ENCODE measurements at regions not wholly inside any gene's neighbourhood (a gene's known extent, or its start where the extent isn't known, plus 50 kb on each side); places are given as distances from the start of the nearest gene placed in this dataset.

- no peak overlapping the region for H3K4me3 ChIP-seq (ENCODE audit: low read length in 2 of 2)
- no peak overlapping the region for H3K27ac ChIP-seq (ENCODE audit: low read depth in 2 of 2, low read length in 2 of 2)
- H3K9me3 ChIP-seq (ENCODE audit: control insufficient read depth in 2 of 2, low read length in 2 of 2): no peaks in the 10 kb centered on the region
- no peaks in the 10 kb centered on the region for H3K27me3 ChIP-seq (ENCODE audit: control insufficient read depth in 2 of 2, insufficient read depth in 2 of 2, low read length in 2 of 2)
- no peak overlapping the region for H3K9ac ChIP-seq (ENCODE audit: low read depth in 1 of 2, low read length in 2 of 2)
- no peaks in the 10 kb centered on the region for H3K4me1 ChIP-seq (ENCODE audit: control insufficient read depth in 2 of 2, insufficient read depth in 2 of 2, low read length in 2 of 2)
- no peaks in the 10 kb centered on the region for H3K36me3 ChIP-seq (ENCODE audit: control insufficient read depth in 2 of 2, insufficient read depth in 2 of 2, low read length in 2 of 2)
Observed at GRCh38 chr11:42265072-42265471, 805.6 kb upstream of the LRRC4C start.

GRCh38 chr11:42271306-42271705 is 811.9 kb upstream of the LRRC4C start:
- no peak overlapping the region for H3K4me3 ChIP-seq (ENCODE audit: low read length in 2 of 2)
- H3K27me3 ChIP-seq (ENCODE audit: control insufficient read depth in 2 of 2, insufficient read depth in 2 of 2, low read length in 2 of 2): no peaks in the 10 kb centered on the region
- no peak overlapping the region for H3K27ac ChIP-seq (ENCODE audit: low read depth in 2 of 2, low read length in 2 of 2)
- H3K9me3 ChIP-seq (ENCODE audit: control insufficient read depth in 2 of 2, low read length in 2 of 2): no peaks in the 10 kb centered on the region
- no peaks in the 10 kb centered on the region for H3K36me3 ChIP-seq (ENCODE audit: control insufficient read depth in 2 of 2, insufficient read depth in 2 of 2, low read length in 2 of 2)
- no peak overlapping the region for H3K9ac ChIP-seq (ENCODE audit: low read depth in 1 of 2, low read length in 2 of 2)
- no peaks in the 10 kb centered on the region for H3K4me1 ChIP-seq (ENCODE audit: control insufficient read depth in 2 of 2, insufficient read depth in 2 of 2, low read length in 2 of 2)

GRCh38 chr11:42273977-42274376 is 814.5 kb upstream of the LRRC4C start:
- H3K9me3 ChIP-seq (ENCODE audit: control insufficient read depth in 2 of 2, low read length in 2 of 2): no peaks in the 10 kb centered on the region
- H3K4me1 ChIP-seq (ENCODE audit: control insufficient read depth in 2 of 2, insufficient read depth in 2 of 2, low read length in 2 of 2): no peaks in the 10 kb centered on the region
- no peak overlapping the region for H3K27ac ChIP-seq (ENCODE audit: low read depth in 2 of 2, low read length in 2 of 2)
- no peak overlapping the region for H3K9ac ChIP-seq (ENCODE audit: low read depth in 1 of 2, low read length in 2 of 2)
- H3K27me3 ChIP-seq (ENCODE audit: control insufficient read depth in 2 of 2, insufficient read depth in 2 of 2, low read length in 2 of 2): no peaks in the 10 kb centered on the region
- H3K36me3 ChIP-seq (ENCODE audit: control insufficient read depth in 2 of 2, insufficient read depth in 2 of 2, low read length in 2 of 2): no peaks in the 10 kb centered on the region
- no peak overlapping the region for H3K4me3 ChIP-seq (ENCODE audit: low read length in 2 of 2)

- Histone ChIP-seq H3K36me3 (ENCODE audit: control insufficient read depth in 2 of 2, insufficient read depth in 2 of 2, low read length in 2 of 2) (no peaks in the 10 kb centered on the region), H3K9ac (ENCODE audit: low read depth in 1 of 2, low read length in 2 of 2) (no peak overlapping the region), H3K4me3 (ENCODE audit: low read length in 2 of 2) (no peak overlapping the region), H3K4me1 (ENCODE audit: control insufficient read depth in 2 of 2, insufficient read depth in 2 of 2, low read length in 2 of 2) (no peaks in the 10 kb centered on the region), H3K9me3 (ENCODE audit: control insufficient read depth in 2 of 2, low read length in 2 of 2) (no peaks in the 10 kb centered on the region), H3K27ac (ENCODE audit: low read depth in 2 of 2, low read length in 2 of 2) (no peak overlapping the region), H3K27me3 (ENCODE audit: control insufficient read depth in 2 of 2, insufficient read depth in 2 of 2, low read length in 2 of 2) (no peaks in the 10 kb centered on the region)
Observed at GRCh38 chr11:42296910-42297309, 837.5 kb upstream of the LRRC4C start.

- Histone ChIP-seq H3K9me3 (ENCODE audit: control insufficient read depth in 2 of 2, low read length in 2 of 2) (no peaks in the 10 kb centered on the region), H3K9ac (ENCODE audit: low read depth in 1 of 2, low read length in 2 of 2) (no peak overlapping the region), H3K27me3 (ENCODE audit: control insufficient read depth in 2 of 2, insufficient read depth in 2 of 2, low read length in 2 of 2) (no peaks in the 10 kb centered on the region), H3K36me3 (ENCODE audit: control insufficient read depth in 2 of 2, insufficient read depth in 2 of 2, low read length in 2 of 2) (no peaks in the 10 kb centered on the region), H3K27ac (ENCODE audit: low read depth in 2 of 2, low read length in 2 of 2) (no peak overlapping the region), H3K4me1 (ENCODE audit: control insufficient read depth in 2 of 2, insufficient read depth in 2 of 2, low read length in 2 of 2) (no peaks in the 10 kb centered on the region), H3K4me3 (ENCODE audit: low read length in 2 of 2) (no peak overlapping the region)
Observed at GRCh38 chr11:42299780-42300179, 840.3 kb upstream of the LRRC4C start.

GRCh38 chr11:42301777-42302176 is 842.3 kb upstream of the LRRC4C start:
- no peak overlapping the region for H3K27ac ChIP-seq (ENCODE audit: low read depth in 2 of 2, low read length in 2 of 2)
- H3K27me3 ChIP-seq (ENCODE audit: control insufficient read depth in 2 of 2, insufficient read depth in 2 of 2, low read length in 2 of 2): no peaks in the 10 kb centered on the region
- no peaks in the 10 kb centered on the region for H3K9me3 ChIP-seq (ENCODE audit: control insufficient read depth in 2 of 2, low read length in 2 of 2)
- H3K9ac ChIP-seq (ENCODE audit: low read depth in 1 of 2, low read length in 2 of 2): no peak overlapping the region
- H3K36me3 ChIP-seq (ENCODE audit: control insufficient read depth in 2 of 2, insufficient read depth in 2 of 2, low read length in 2 of 2): no peaks in the 10 kb centered on the region
- no peak overlapping the region for H3K4me3 ChIP-seq (ENCODE audit: low read length in 2 of 2)
- no peaks in the 10 kb centered on the region for H3K4me1 ChIP-seq (ENCODE audit: control insufficient read depth in 2 of 2, insufficient read depth in 2 of 2, low read length in 2 of 2)

- no peak overlapping the region for H3K27ac ChIP-seq (ENCODE audit: low read depth in 2 of 2, low read length in 2 of 2)
- H3K27me3 ChIP-seq (ENCODE audit: control insufficient read depth in 2 of 2, insufficient read depth in 2 of 2, low read length in 2 of 2): no peaks in the 10 kb centered on the region
- no peak overlapping the region for H3K9ac ChIP-seq (ENCODE audit: low read depth in 1 of 2, low read length in 2 of 2)
- H3K9me3 ChIP-seq (ENCODE audit: control insufficient read depth in 2 of 2, low read length in 2 of 2): no peaks in the 10 kb centered on the region
- H3K4me3 ChIP-seq (ENCODE audit: low read length in 2 of 2): no peak overlapping the region
- no peaks in the 10 kb centered on the region for H3K4me1 ChIP-seq (ENCODE audit: control insufficient read depth in 2 of 2, insufficient read depth in 2 of 2, low read length in 2 of 2)
- no peaks in the 10 kb centered on the region for H3K36me3 ChIP-seq (ENCODE audit: control insufficient read depth in 2 of 2, insufficient read depth in 2 of 2, low read length in 2 of 2)
Observed at GRCh38 chr11:42311514-42311913, 852.1 kb upstream of the LRRC4C start.

GRCh38 chr11:42311944-42312343 is 852.5 kb upstream of the LRRC4C start:
- Histone ChIP-seq H3K9ac (ENCODE audit: low read depth in 1 of 2, low read length in 2 of 2) (no peak overlapping the region), H3K9me3 (ENCODE audit: control insufficient read depth in 2 of 2, low read length in 2 of 2) (no peaks in the 10 kb centered on the region), H3K4me3 (ENCODE audit: low read length in 2 of 2) (no peak overlapping the region), H3K36me3 (ENCODE audit: control insufficient read depth in 2 of 2, insufficient read depth in 2 of 2, low read length in 2 of 2) (no peaks in the 10 kb centered on the region), H3K27me3 (ENCODE audit: control insufficient read depth in 2 of 2, insufficient read depth in 2 of 2, low read length in 2 of 2) (no peaks in the 10 kb centered on the region), H3K27ac (ENCODE audit: low read depth in 2 of 2, low read length in 2 of 2) (no peak overlapping the region), H3K4me1 (ENCODE audit: control insufficient read depth in 2 of 2, insufficient read depth in 2 of 2, low read length in 2 of 2) (no peaks in the 10 kb centered on the region)

- Histone ChIP-seq H3K4me3 (ENCODE audit: low read length in 2 of 2) (no peak overlapping the region), H3K27ac (ENCODE audit: low read depth in 2 of 2, low read length in 2 of 2) (no peak overlapping the region), H3K36me3 (ENCODE audit: control insufficient read depth in 2 of 2, insufficient read depth in 2 of 2, low read length in 2 of 2) (no peaks in the 10 kb centered on the region), H3K27me3 (ENCODE audit: control insufficient read depth in 2 of 2, insufficient read depth in 2 of 2, low read length in 2 of 2) (no peaks in the 10 kb centered on the region), H3K9ac (ENCODE audit: low read depth in 1 of 2, low read length in 2 of 2) (no peak overlapping the region), H3K9me3 (ENCODE audit: control insufficient read depth in 2 of 2, low read length in 2 of 2) (no peaks in the 10 kb centered on the region), H3K4me1 (ENCODE audit: control insufficient read depth in 2 of 2, insufficient read depth in 2 of 2, low read length in 2 of 2) (no peaks in the 10 kb centered on the region)
Observed at GRCh38 chr11:42315267-42315666, 855.8 kb upstream of the LRRC4C start.

- Histone ChIP-seq H3K9ac (ENCODE audit: low read depth in 1 of 2, low read length in 2 of 2) (no peak overlapping the region), H3K9me3 (ENCODE audit: control insufficient read depth in 2 of 2, low read length in 2 of 2) (no peaks in the 10 kb centered on the region), H3K36me3 (ENCODE audit: control insufficient read depth in 2 of 2, insufficient read depth in 2 of 2, low read length in 2 of 2) (no peaks in the 10 kb centered on the region), H3K4me1 (ENCODE audit: control insufficient read depth in 2 of 2, insufficient read depth in 2 of 2, low read length in 2 of 2) (no peaks in the 10 kb centered on the region), H3K27ac (ENCODE audit: low read depth in 2 of 2, low read length in 2 of 2) (no peak overlapping the region), H3K27me3 (ENCODE audit: control insufficient read depth in 2 of 2, insufficient read depth in 2 of 2, low read length in 2 of 2) (no peaks in the 10 kb centered on the region), H3K4me3 (ENCODE audit: low read length in 2 of 2) (no peak overlapping the region)
Observed at GRCh38 chr11:42315846-42316245, 856.4 kb upstream of the LRRC4C start.

GRCh38 chr11:42319921-42320320 is 860.5 kb upstream of the LRRC4C start:
- Histone ChIP-seq H3K27me3 (ENCODE audit: control insufficient read depth in 2 of 2, insufficient read depth in 2 of 2, low read length in 2 of 2) (no peaks in the 10 kb centered on the region), H3K4me1 (ENCODE audit: control insufficient read depth in 2 of 2, insufficient read depth in 2 of 2, low read length in 2 of 2) (no peaks in the 10 kb centered on the region), H3K27ac (ENCODE audit: low read depth in 2 of 2, low read length in 2 of 2) (no peak overlapping the region), H3K4me3 (ENCODE audit: low read length in 2 of 2) (no peak overlapping the region), H3K9ac (ENCODE audit: low read depth in 1 of 2, low read length in 2 of 2) (no peak overlapping the region), H3K9me3 (ENCODE audit: control insufficient read depth in 2 of 2, low read length in 2 of 2) (no peaks in the 10 kb centered on the region), H3K36me3 (ENCODE audit: control insufficient read depth in 2 of 2, insufficient read depth in 2 of 2, low read length in 2 of 2) (no peaks in the 10 kb centered on the region)

Measured in mucosa of rectum (tissue), 2 donors.